GM23338 (cell line): ENCODE measurements at regions not wholly inside any gene's neighbourhood (a gene's known extent, or its start where the extent isn't known, plus 50 kb on each side); places are given as distances from the start of the nearest gene placed in this dataset.

Source experiments
- ATAC-seq: fragments of 200-7000 bp; cut with Tn5 transposase; 3 replicates; pipeline ENCODE4 v1.9.1; 2020
- DNase-seq: peaks from one replicate; pipeline ENCODE4 v3.0.0-alpha.2; 2015; ENCODE audit warnings: low spot score
- H2AFZ ChIP-seq: fragments of 200-600 bp; sonication (generic); 2 replicates; pipeline ENCODE4 v1.8.0; 2016; ENCODE audit warnings: antibody characterized with exemption, mild to moderate bottlenecking, moderate library complexity
- H3F3A ChIP-seq: fragments of 200-600 bp; sonication (generic); replicated peaks from 2 replicates; pipeline ENCODE4 v1.8.0; 2017; ENCODE audit warnings: antibody characterized with exemption, mixed run types, low read depth
- H3K27ac ChIP-seq: fragments of 200-600 bp; sonication (generic); 2 replicates; pipeline ENCODE4 v1.6.1; 2016; ENCODE audit warnings: low read depth
- H3K27me3 ChIP-seq: fragments of 200-600 bp; sonication (generic); 2 replicates; pipeline ENCODE4 v1.8.0; 2016; ENCODE audit warnings: mild to moderate bottlenecking, mixed run types, moderate library complexity; ENCODE audit not compliant: insufficient read depth
- H3K36me3 ChIP-seq: fragments of 200-600 bp; sonication (generic); 2 replicates; pipeline ENCODE4 v1.8.0; 2016; ENCODE audit warnings: mild to moderate bottlenecking; ENCODE audit not compliant: insufficient read depth
- H3K4me1 ChIP-seq: fragments of 200-600 bp; sonication (generic); 2 replicates; pipeline ENCODE4 v1.8.0; 2016; ENCODE audit warnings: mild to moderate bottlenecking, moderate library complexity; ENCODE audit not compliant: insufficient read depth
- H3K4me2 ChIP-seq: fragments of 200-600 bp; sonication (generic); 2 replicates; pipeline ENCODE4 v1.7.1; 2017; ENCODE audit warnings: mixed run types
- H3K4me3 ChIP-seq: fragments of 200-600 bp; sonication (generic); 2 replicates; pipeline ENCODE4 v1.6.1; 2016; ENCODE audit warnings: mixed run types
- H3K79me2 ChIP-seq: fragments of 200-600 bp; sonication (generic); replicated peaks from 2 replicates; pipeline ENCODE4 v1.8.0; 2017; ENCODE audit warnings: mild to moderate bottlenecking; ENCODE audit not compliant: insufficient read depth
- H3K9me2 ChIP-seq: fragments of 200-600 bp; sonication (generic); 2 replicates; pipeline ENCODE4 v1.8.0; 2017; ENCODE audit not compliant: insufficient read depth
- H4K20me1 ChIP-seq: fragments of 200-600 bp; sonication (generic); replicated peaks from 2 replicates; pipeline ENCODE4 v1.8.0; 2017; ENCODE audit warnings: mild to moderate bottlenecking; ENCODE audit not compliant: insufficient read depth
- H3K27ac Mint-ChIP-seq: 2 replicates; pipeline ENCODE4 v1.8.0; 2020; ENCODE audit warnings: inconsistent platforms, mild to moderate bottlenecking, moderate library complexity, mixed read lengths
- H3K27me3 Mint-ChIP-seq: 3 replicates; pipeline ENCODE4 v1.8.0; 2022; ENCODE audit warnings: low read depth, mild to moderate bottlenecking, moderate library complexity, mixed read lengths, inconsistent platforms; ENCODE audit not compliant: insufficient read depth, poor library complexity
- H3K36me3 Mint-ChIP-seq: 3 replicates; pipeline ENCODE4 v1.8.0; 2021; ENCODE audit warnings: low read depth, mild to moderate bottlenecking, inconsistent platforms, moderate library complexity, mixed read lengths
- H3K4me1 Mint-ChIP-seq: 3 replicates; pipeline ENCODE4 v1.8.0; 2020; ENCODE audit warnings: mild to moderate bottlenecking, inconsistent platforms, mixed read lengths
- H3K4me3 Mint-ChIP-seq: 3 replicates; pipeline ENCODE4 v1.8.0; 2021; ENCODE audit warnings: moderate library complexity, mild to moderate bottlenecking, inconsistent platforms, mixed read lengths
- H3K9me3 Mint-ChIP-seq: 3 replicates; pipeline ENCODE4 v1.8.0; 2020; ENCODE audit warnings: moderate library complexity, mild to moderate bottlenecking, inconsistent platforms, mixed read lengths
- CREB1 ChIP-seq: fragments of 250-450 bp; sonication (Bioruptor Pico); IDR thresholded peaks from 2 replicates; pipeline ENCODE4 v1.5.0; 2020; ENCODE audit warnings: low read depth, mild to moderate bottlenecking, moderate library complexity
- CTCF ChIP-seq, 2 experiments: fragments of 200-600 bp in 1 of 2; sonication (generic) in 1 of 2; conservative IDR thresholded peaks; 2 replicates each; pipeline versions ENCODE4 v1.5.1 to v1.6.1; 2016 to 2017; ENCODE audit warnings: antibody characterized with exemption in 2 of 2, low read depth in 2 of 2, mild to moderate bottlenecking in 2 of 2, moderate library complexity in 1 of 2
- ETS1 ChIP-seq: IDR thresholded peaks from 2 replicates; pipeline ENCODE4 v1.6.1; 2016; ENCODE audit warnings: antibody characterized with exemption
- EZH2 ChIP-seq: fragments of 200-600 bp; sonication (generic); IDR thresholded peaks from one replicate; pipeline ENCODE4 v1.8.0; 2017; ENCODE audit warnings: antibody characterized with exemption, mild to moderate bottlenecking, low read depth; ENCODE audit not compliant: unreplicated experiment
- EZH2phosphoT487 ChIP-seq: fragments of 200-600 bp; sonication (generic); IDR thresholded peaks from one replicate; pipeline ENCODE4 v1.8.1; 2018; ENCODE audit warnings: antibody characterized with exemption; ENCODE audit not compliant: unreplicated experiment
- JUNB ChIP-seq: IDR thresholded peaks from one replicate; pipeline ENCODE4 v1.6.1; 2016; ENCODE audit warnings: antibody characterized with exemption; ENCODE audit not compliant: unreplicated experiment
- NANOG ChIP-seq: IDR thresholded peaks from 2 replicates; pipeline ENCODE4 v1.6.1; 2016; ENCODE audit warnings: antibody characterized with exemption, borderline replicate concordance
- POLR2AphosphoS5 ChIP-seq: IDR thresholded peaks from 2 replicates; pipeline ENCODE4 v1.6.1; 2016; ENCODE audit warnings: antibody characterized with exemption, low read depth
- REST ChIP-seq: IDR thresholded peaks from one replicate; pipeline ENCODE4 v1.6.1; 2018; ENCODE audit warnings: antibody characterized with exemption; ENCODE audit not compliant: unreplicated experiment
- STAT1 ChIP-seq: IDR thresholded peaks from one replicate; pipeline ENCODE4 v1.6.1; 2016; ENCODE audit warnings: antibody characterized with exemption; ENCODE audit not compliant: unreplicated experiment
- ZNF114 ChIP-seq: fragments of 250-450 bp; sonication (Bioruptor Pico); IDR thresholded peaks from 2 replicates; pipeline ENCODE4 v1.5.0; 2020; ENCODE audit warnings: mild to moderate bottlenecking, moderate library complexity
- ZNF331 ChIP-seq: fragments of 250-450 bp; sonication (Bioruptor Pico); IDR thresholded peaks from 2 replicates; pipeline ENCODE4 v1.5.0; 2020; ENCODE audit warnings: low read depth, mild to moderate bottlenecking, moderate library complexity
- ZNF462 ChIP-seq: fragments of 250-450 bp; sonication (Bioruptor Pico); IDR thresholded peaks from 2 replicates; pipeline ENCODE4 v1.5.0; 2020; ENCODE audit warnings: mild to moderate bottlenecking, moderate library complexity

GRCh38 chr17:77304051-77304745 lies 163.4 kb downstream of the SEC14L1 start:
- DNase-seq (no peak), ATAC-seq (no peak)
- Mint-ChIP-seq H3K9me3 (no peaks in the 10 kb centered on the region), H3K4me3 (no peak overlapping the region), H3K27me3 (peaks cover 6% of the 10 kb centered on the region), H3K27ac (no peak overlapping the region), H3K36me3 (peaks cover 2% of the 10 kb centered on the region; the same call in 1 of the 3 replicates), H3K4me1 (peaks cover 10% of the 10 kb centered on the region; the same call in 2 of the 3 replicates)
- H2AFZ ChIP-seq: no peak overlapping the region
- TF ChIP-seq CREB1 (CRISPR knock-in tag) (no peak), ETS1 (no peak), STAT1 (no peak), CTCF (conservative IDR thresholded peaks at IDR 0.05; ENCODE audit: low read depth in 2 of 2) (no peak), JUNB (no peak), ZNF331 (CRISPR knock-in tag) (no peak), ZNF114 (CRISPR knock-in tag) (no peak), ZNF462 (CRISPR knock-in tag) (no peak), EZH2 (no peak), NANOG (no peak), POLR2AphosphoS5 (no peak), REST (no peak), EZH2phosphoT487 (no peak)
- H3F3A ChIP-seq: no peaks in the 10 kb centered on the region
- H3K27me3 ChIP-seq: no peaks in the 10 kb centered on the region
- no peaks in the 10 kb centered on the region for H3K79me2 ChIP-seq
- no peak overlapping the region for H3K4me2 ChIP-seq
- peaks cover 5% of the 10 kb centered on the region; the same call in 1 of the 2 replicates for H4K20me1 ChIP-seq
- no peaks in the 10 kb centered on the region for H3K9me2 ChIP-seq
- H3K4me3 ChIP-seq: no peak overlapping the region
- H3K27ac ChIP-seq: 0 out of 2 replicates have a peak overlapping the region, but pooled peaks have one; percentile 3
- H3K4me1 ChIP-seq: no peaks in the 10 kb centered on the region
- H3K36me3 ChIP-seq: no peaks in the 10 kb centered on the region
